ENCODE measurements at regions not wholly inside any gene's neighbourhood (a gene's known extent, or its start where the extent isn't known, plus 50 kb on each side); places are given as distances from the start of the nearest gene placed in this dataset.

DNA sequence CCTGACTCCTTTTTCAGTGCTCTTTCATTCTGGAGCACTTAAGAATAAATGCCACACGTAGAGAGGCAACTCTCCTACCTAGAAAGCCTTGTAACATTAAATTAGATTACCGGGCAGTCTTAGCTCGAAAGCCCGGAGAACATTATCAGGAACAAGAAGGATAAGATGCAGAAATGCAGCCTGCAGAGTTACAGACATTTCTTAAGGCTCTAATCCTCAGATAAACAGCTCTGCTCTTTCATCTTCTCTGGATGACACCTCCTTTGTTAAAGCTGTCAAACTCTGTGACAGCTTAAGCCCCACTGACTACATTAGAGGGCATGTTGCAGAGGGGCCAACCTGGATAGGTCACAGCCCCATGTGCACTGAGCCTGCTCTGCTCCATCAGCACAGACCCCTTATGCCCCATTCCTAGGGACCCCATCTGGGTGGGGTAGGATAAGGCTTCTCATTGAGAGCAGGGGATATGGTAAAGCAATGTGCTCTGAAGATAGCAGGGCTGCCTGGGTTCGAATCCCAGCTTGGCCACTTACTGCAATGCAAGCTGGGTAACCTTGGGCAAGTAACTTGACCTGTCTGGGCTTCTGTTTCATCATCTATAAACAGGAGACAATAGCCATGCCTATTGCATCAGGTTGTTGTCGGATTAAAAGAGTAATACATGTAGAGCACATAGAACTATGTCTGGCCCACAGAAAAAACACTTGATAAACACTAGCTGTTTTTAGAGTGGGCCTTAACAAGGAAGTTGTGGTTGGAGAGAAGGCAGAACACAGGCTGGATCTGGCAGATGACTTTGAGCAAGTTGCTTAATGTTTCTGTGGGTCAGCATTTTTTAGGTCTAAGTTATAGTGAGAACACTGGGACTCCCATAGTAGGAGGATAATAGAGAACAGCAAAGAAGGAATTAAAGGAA, 111.4 kb downstream of the THNSL2 start:
- DNase-seq: no peak

- DNase-seq: no peak
These were observed 99.7 kb downstream of the THNSL2 start for GRCh38 chr2:88269836-88270235.

DNA sequence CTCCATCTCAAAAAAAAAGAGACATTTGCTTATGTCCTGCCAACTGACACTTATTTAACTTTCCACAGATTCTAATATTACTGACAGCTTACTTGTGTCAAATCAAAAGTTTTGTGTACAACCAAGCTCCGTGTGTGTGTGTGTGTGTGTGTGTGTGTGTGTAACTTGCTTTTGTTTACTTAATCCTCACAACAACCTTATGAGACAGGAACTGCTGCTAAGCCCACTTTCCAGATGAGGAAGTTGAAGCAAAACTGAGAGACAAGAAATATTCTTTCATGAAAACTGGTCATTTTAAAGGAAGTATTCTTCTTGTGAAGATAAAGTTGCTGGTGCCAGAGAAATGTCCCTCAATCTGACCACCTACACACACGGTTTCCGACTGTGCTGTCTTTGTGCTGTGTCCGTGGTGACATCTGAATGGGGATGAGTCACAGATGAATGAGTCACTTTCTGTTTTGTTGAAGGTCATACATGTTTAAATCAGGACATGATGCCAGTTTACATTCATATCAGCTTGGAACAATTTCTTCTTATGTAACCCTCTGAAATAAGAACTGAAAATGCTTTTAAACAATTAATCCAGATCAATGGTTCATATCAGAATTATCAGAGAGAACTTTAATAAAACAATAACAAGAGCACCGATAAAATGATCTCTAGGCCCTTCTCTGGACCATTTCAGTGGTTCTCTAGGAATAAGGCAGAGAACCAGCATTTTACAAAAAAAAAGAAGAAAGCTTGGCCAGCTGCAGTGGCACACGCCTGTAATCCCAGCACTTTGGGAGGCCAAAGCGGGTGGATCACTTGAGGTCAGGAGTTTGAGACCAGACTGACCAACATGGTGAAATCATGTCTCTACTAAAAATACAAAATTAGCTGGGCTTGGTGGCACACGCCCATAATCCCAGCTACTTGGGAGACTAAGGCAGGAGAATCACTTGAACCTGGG, 95.5 kb downstream of the THNSL2 start:
- no peak for DNase-seq

- DNase-seq: no peak
These were observed 93.7 kb downstream of the THNSL2 start for GRCh38 chr2:88263861-88264260.

DNA sequence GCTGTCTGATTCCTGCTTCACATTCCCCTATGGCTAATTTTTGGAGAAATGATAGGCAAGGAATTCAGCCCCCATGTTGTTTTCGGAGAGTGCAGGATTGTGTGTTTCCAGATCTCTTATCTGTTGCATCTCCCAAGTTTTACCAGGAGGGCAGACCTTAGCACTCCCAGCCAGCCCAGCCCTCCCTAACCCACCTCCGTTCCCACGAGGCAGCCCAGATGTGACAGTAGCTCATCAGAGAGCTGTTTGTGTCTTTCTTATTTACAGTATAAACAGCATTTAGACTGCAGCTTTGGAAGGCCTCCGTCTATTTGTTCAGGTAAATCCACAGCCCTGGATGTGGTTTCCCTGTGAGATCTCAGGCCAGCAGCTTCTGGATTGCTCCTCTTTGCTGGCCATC, 91.6 kb downstream of the THNSL2 start:
- DNase-seq: no peak

- DNase-seq: no peak
These were observed 88.1 kb downstream of the THNSL2 start for GRCh38 chr2:88258208-88258607.

DNA sequence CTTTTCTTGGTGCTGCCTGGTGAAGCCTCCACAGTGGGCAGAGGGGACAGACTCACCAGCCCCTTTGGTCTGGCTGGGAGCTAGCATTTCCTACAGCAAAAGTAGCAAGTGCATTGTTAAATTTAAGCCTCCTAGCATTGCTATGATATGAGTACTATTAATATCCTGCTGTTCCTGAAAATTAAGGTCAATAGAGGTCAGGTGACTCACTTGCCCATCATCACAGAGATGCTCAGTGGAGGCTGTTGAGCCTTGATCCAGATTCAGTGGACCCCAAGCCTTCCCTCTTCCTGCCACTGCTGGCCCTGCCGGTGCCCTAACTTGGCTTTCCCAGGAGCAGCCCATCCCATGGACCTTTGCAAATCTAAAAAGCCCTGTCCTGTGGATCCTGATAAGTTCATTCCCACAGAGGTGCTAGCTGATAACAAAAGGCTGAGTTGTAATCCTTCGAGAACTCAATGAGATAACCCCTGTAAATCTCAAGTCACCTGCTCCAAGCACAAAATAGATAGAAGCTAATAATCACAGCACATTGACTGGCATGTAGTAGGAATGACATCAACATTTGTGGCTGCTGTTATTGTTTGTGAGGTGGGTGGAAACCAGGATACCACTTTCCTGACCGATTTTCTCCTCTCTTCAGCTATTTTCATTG, 84.4 kb downstream of the THNSL2 start:
- no peak for DNase-seq

DNA sequence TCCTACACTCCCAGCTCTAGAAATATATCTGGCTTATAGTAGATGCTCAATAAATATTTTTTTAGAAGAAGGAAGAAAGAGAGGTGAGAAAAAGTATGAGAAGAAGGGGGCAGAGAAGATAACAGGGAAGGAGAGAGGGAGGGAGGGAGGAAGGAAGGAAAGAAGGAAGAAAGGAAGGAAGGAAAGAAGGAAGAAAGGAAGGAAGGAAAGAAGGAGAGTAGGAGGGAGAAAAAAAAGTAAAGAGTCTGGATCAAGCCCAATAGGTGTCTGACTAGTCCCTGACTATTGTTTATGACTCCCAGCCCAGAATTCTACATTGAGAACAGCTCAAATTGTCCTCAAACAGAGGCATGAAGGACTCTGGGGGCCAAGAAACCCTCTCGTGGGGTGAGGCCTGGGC, 83.9 kb downstream of the THNSL2 start:
- DNase-seq: no peak

DNA sequence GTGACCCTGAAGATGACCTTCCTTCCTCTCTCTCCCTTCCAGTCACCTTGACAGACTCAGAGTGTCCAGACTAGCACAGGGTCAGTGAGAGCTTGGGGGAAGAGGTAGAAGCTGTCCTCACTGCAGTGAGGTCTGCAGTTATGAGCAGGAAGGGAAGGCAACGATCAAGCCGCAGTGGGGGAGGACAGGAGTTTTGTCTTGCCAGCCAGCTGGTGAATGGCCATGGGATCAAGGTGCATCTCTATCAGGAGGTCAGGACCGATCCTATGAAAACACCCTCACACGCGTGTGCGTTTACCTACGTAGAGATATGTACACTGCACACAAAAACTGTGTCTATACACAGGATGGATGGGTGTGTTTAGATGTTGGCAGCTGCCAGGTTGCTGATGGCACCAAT, 83.2 kb downstream of the THNSL2 start:
- DNase-seq: no peak

DNA sequence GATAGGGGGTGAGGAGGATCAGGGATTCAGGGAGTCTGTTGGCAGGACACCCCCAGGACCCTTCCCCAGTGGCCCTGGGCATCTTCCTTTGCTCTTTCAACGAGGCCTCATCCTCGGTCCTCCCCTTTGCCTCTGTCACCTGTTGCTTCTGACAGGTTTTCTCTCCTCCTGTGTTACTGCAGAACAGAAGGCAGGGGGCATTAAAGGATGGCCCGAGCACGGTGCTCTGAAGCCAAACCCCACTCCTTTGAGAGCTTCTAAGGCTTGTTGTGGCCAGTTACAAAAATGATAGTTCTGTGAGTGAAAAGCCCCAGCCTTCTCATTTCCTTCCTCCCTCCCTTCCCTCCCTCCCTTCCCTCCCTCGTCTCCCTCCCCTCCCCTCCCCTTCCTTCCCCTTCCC, 82.5 kb downstream of the THNSL2 start:
- no peak for DNase-seq

GRCh38 chr2:88252111-88252510, 82.0 kb downstream of the THNSL2 start:
- DNase-seq: no peak

DNA sequence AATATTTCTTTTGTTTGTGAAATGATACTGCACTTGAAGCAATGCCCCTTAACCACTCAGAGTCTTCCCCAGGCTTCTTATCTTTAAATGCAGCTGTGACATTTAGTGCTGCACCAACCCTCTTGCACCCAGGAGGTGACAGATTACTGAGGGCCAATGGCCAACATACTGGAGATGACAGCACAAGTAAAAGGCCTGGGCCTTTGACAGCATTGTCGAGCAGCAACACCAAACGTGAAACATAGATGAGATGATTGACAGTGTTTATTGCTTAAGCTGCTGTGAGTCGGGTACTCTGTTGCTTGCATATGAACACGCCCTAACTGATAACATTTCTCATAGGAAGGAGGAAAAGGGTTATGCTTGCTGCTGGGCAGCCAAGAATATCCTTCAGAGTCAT, 80.3 kb downstream of the THNSL2 start:
- DNase-seq: no peak

- no peak for DNase-seq
These were observed 78.2 kb downstream of the THNSL2 start for GRCh38 chr2:88248280-88248828.

DNA sequence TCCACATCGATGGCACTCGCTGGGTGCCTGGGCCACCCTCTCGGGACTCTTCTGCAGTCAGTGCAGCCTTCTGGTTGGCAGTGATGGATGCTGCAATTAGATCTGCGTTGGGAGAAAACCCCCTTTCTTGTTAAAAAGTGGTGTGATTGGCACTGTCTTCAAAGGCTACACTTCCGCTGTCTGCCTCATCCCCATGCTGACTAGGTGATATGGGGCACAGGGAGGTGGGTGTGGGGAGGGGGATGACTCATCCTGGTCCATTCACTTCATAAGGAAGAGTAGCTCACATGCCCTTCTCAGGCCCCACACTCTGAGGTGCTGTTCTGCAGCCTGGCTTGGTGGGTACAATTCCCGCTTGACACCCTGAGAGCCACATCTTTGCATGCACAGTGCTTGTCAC, 77.4 kb downstream of the THNSL2 start:
- no peak for DNase-seq

GRCh38 chr2:88245109-88245508, 75.0 kb downstream of the THNSL2 start:
- no peak for DNase-seq

GRCh38 chr2:88239781-88240180, 69.6 kb downstream of the THNSL2 start:
- no peak for DNase-seq

GRCh38 chr2:88236666-88237065, 66.5 kb downstream of the THNSL2 start:
- DNase-seq: no peak

Measured in CD4-positive, alpha-beta T cell treated with Interleukin-6 for 4 hours (primary cell).